MM.1S (cell line): ENCODE measurements at regions not wholly inside any gene's neighbourhood (a gene's known extent, or its start where the extent isn't known, plus 50 kb on each side); places are given as distances from the start of the nearest gene placed in this dataset.

ENCODE experiments used
- CTCF ChIP-seq: fragments of 300-600 bp; sonication (generic); IDR thresholded peaks from 2 replicates; pipeline ENCODE4 v1.5.1; 2016; ENCODE audit warnings: antibody characterized with exemption, low read length, mixed read lengths
- EZH2 ChIP-seq: fragments of 300-600 bp; sonication (generic); optimal IDR thresholded peaks from 2 replicates; pipeline ENCODE3; 2017; ENCODE audit warnings: low read depth, mild to moderate bottlenecking, antibody characterized with exemption, low read length, mixed read lengths

DNA sequence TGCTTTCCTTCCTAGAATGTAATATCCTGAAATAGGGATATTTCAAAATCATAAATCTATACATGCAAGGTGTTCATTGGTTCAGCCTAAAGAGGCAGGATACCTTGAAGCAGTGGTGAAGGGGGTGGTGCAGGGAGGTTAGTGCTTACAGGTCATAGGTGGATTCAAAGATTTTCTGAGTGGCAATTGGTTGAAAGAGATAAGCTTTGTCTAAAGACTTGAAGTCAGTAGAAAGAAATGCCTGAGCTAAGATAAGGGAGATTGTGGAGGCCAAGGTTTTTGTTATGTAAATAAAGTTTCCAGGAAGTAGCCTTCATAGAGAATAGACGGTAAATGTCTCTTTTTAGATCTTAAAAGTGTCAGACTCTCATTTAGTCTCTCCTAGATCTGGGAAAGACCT, 741.2 kb upstream of the ZWINT start:
- TF ChIP-seq CTCF (no peak), EZH2 (no peak)
